Glomerular endothelial cell (primary cell): ENCODE measurements at regions not wholly inside any gene's neighbourhood (a gene's known extent, or its start where the extent isn't known, plus 50 kb on each side); places are given as distances from the start of the nearest gene placed in this dataset.

ENCODE experiments used
- DNase-seq: peaks from one replicate; pipeline ENCODE4 v3.0.0-alpha.2; 2011; ENCODE audit warnings: low read depth, low spot score; ENCODE audit errors: extremely low read depth

GRCh38 chr11:129292092-129292491 lies 83.6 kb upstream of the BARX2 start:
- no peak for DNase-seq

DNA sequence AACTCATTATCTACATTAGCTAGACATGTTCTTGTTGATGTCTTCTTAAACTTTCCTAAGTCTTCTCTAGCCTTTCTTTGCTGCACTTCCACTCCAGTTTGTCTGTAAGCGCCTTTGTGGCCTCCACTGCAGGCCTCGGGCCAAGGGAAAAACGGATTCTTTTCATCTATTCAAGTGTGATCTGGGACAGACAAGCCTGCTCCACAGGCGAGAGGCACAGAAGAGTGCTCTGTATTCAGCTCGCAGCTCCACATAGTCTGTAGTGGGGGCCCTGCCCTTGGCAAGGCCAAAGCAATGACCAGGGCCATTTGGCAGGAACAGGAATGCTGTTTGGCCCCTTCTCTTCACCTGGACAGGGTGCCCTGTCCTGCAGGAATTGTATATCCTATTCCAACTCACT lies 84.1 kb upstream of the BARX2 start:
- DNase-seq = no peak

DNA sequence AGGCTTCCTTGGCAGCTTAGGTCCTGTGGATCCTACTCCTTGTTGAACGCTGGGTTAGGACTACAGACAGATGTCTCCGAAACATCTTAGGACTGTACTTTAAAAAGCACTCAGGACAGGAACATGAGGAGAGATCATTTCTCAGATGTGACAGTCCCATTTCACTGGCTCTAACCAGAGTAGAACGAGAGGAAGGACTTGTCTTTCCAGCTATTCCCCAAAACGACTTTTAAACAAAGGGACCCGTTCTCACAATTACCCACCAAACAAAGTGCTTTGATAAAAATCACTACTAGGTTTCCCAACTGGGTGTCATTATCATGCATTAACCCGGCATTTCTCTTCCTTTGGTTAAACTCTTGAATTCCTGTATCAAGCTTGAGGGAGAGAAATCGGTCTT lies 84.7 kb upstream of the BARX2 start:
- no peak for DNase-seq

GRCh38 chr11:129289350-129290040 lies 86.2 kb upstream of the BARX2 start:
- no peak for DNase-seq

- DNase-seq = no peak
Measured at GRCh38 chr11:129287920-129288319, 87.7 kb upstream of the BARX2 start.

GRCh38 chr11:129286813-129287212 lies 88.8 kb upstream of the BARX2 start:
- no peak for DNase-seq

DNA sequence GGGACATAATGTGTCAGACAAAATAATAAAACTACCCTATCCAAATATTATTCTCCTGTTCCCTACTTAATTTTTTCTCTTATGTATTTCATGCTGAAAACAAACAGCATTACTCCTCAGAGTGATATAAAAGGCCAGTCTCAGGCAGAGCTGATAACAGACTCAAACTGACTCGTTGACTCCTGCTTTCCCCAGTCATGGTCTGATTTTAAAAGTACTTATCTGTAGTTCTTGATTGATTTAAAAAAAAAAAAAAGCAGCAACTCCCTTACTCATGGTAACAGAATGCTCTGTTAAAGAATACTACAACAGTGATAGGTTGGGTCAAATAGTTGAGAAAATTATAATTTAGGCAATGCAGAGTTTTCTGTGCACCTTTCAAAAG lies 90.3 kb upstream of the BARX2 start:
- DNase-seq = no peak

- DNase-seq = no peak
Measured at GRCh38 chr11:129283141-129283540, 91.0 kb upstream of the ARHGAP32 start.

GRCh38 chr11:129282634-129283033 lies 90.5 kb upstream of the ARHGAP32 start:
- DNase-seq = no peak

DNA sequence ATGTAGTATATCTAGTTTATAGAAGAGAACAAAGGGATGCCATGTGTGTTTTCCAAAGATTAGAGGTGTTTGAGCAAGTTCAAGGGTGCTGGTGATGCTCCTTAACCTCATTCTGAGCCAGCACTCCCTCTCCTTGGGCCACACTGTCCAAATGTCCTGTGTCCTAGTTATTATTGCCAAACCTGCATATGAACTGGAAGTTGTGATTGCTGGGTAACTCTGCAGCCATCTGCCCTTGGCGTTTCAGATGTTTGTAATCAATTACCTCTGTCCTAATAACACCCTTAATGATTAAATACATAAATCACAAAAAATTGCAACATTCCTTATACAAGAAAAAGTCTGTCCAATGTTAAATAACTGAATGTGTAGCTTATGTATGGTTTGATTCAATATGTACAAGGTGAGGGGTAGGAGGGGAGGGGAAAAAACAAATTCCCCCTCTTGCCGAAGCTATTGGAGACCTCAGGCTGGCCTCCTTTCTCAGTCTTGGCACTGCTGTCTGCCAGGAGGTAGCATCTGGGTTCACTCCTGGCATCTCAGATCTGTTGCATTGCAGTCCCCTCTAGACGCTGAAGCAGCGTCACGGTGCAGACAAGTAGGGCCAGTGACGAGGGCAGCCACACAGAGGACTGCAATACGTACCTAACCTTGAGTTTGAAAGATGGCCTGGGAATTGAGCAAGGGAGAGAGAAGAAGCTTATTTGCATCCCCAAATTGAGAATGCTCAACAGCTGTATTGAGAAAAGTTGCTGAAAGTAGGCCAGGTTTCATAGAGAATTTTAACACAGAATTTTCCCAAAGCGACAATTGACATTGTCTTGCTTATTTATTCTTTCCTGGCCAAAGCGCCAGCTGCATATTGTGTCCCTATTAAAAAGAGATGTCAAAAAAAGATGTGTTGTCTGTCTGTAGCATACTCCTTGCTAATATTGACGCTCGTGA lies 89.6 kb upstream of the ARHGAP32 start:
- DNase-seq = no peak

GRCh38 chr11:129280027-129280811 lies 88.1 kb upstream of the ARHGAP32 start:
- DNase-seq = no peak

GRCh38 chr11:129279326-129280026 lies 87.4 kb upstream of the ARHGAP32 start:
- no peak for DNase-seq

- DNase-seq = no peak
Measured at GRCh38 chr11:129278586-129279319, 86.6 kb upstream of the ARHGAP32 start.

DNA sequence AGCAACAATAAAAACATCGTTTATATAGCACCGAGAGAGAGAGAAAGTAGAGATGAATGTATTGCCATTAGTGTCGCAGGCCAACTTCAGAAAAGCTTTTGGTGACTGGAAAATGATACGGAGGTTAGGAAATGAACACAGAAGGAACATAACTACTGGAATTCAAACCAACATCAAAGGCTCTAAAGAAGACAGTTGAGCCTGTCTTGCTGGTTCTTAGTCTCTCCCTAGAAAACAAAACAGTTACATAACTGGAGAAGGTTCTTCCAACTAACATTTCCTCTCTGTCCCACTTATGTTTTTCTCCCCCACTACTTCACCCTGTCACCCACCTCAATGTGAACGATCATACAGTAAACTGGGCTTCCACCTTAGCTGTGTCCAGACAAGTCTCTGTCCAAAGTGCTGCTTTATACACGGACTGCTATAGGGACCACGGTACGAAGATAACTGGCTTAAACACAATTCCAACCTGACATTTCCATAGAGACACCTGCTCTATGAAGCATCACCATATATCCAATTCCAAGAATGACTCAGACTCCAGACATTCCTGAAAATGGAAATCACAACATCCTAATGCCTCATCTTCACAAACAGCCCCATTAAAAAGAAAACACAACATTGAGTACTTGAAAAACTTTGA lies 85.2 kb upstream of the ARHGAP32 start:
- no peak for DNase-seq

DNA sequence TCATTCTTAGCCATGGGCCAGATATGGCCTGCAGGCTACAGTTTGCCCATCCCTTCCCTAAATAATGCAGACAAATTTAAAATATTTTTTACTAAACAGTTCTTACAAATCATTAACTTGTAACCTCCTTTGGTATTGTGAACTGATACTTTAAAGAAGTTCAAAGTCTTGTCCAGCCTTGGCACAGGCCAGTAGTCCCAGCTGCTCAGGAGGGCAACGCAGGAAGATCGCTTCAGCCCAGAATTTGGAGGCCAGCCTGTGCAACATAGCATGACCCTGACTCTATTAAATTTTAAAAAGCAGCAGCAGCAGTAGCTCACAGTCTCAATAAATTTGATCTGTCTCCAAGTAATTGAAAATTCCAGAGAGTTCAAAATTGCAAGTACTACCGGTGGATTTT lies 83.7 kb upstream of the ARHGAP32 start:
- no peak for DNase-seq

DNA sequence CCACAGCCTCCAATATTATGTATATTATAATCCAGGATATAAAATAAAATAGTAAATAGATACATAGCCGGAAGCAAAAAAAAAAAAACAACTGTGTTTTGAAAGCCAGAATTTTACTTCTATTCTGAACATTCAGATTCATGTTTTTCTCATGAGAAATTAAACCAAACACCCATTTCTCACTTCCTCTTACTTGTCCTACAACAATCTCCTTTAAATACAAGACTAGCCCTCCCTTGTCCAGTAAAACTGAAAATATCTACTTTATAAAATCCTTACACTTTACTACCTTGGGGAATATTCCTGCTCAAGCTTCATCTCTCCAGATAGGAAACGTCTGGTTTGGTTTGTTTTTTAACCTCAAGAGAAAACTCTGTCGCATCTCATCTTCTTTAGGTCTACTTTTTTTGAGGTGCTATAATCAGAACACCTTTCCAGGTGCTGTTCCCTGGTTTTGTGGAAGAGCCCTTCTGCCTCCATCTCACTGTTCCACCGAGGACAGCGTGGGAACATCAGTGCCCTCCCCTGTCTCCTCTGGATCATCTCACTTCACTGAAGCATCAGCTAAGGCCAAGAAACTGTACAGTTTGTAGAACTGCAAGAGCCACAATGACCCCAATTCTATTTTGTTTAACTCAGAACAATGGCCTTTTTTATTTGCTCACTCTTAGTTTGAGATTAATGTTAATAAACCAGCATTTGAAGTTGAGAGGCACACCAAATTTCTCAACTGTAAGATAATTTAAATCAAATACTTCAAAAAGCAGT lies 82.0 kb upstream of the ARHGAP32 start:
- DNase-seq = no peak

DNA sequence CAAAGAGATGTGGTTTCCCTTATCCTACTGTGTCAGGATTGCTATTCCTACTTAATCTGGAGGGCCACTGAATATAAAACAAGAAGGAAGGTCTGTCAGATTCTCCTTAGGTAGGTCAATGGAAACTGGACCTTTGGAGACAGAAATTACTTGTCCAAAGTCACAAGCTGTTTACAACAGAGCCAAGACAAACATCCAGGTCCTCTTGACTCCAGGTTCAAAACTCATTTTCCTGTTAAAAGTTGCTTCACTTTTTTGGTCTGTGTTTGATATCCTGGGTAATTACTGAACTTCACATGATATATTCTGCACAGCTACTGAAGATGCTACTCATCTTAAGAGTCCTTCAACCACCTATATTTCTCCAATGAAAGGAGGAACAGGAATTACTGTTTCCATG lies 81.2 kb upstream of the ARHGAP32 start:
- DNase-seq = no peak

DNA sequence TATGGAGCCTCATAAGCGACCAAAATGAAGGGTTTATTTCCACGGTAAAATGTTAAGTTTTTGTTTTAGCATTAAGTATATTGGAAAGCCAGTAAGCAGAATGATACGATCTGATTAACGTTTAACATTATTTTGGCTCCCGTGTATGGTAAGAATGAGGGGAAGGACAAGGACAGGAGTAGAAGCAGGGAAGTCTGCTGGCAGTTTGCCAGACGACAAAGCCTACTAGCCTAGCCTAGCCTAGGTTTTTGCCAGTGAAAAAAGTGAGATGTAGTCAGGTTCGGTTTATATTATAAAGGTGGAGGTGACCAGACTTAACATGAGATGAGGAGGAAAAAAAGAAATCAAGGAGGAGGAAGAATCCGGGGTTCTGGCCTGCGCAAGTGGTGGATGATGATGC lies 78.9 kb upstream of the ARHGAP32 start:
- no peak for DNase-seq

DNA sequence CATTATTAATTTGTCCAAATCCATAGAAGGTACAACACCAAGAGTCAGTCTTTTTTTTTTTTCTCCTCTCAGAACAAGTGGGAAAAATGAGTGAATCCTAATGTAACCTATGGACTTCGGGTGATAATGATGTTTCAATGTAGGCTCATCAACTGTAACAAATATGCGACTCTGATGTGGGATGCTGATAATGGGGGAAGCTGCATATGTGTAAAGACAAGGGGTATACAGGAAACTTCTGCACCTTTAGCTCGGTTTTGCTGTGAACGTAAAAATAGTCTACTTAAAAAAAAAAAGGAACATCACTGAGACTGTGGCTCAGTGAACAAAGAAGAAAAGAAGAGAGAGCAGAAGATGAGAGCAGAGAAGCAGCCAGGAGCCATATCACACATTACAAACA lies 78.3 kb upstream of the ARHGAP32 start:
- no peak for DNase-seq
